ENCODE measurements at regions not wholly inside any gene's neighbourhood (a gene's known extent, or its start where the extent isn't known, plus 50 kb on each side); places are given as distances from the start of the nearest gene placed in this dataset.
A peak's percentile ranks its signal among the peaks of the same experiment; 100 is the strongest.

GRCh38 chr13:30359991-30360390 is 52.6 kb upstream of the KATNAL1 start:
- no peak for DNase-seq

GRCh38 chr13:30360586-30360985 is 53.2 kb upstream of the KATNAL1 start:
- DNase-seq: no peak

GRCh38 chr13:30362005-30362788 is 54.8 kb upstream of the KATNAL1 start:
- DNase-seq: no peak

GRCh38 chr13:30362869-30363268 is 55.5 kb upstream of the KATNAL1 start:
- DNase-seq: no peak

- DNase-seq: no peak
Observed at GRCh38 chr13:30363725-30364124, 56.4 kb upstream of the KATNAL1 start.

- DNase-seq: peak; percentile 16
Observed at GRCh38 chr13:30364133-30364532, 56.8 kb upstream of the KATNAL1 start.

- peak; percentile 59 for DNase-seq
Observed at GRCh38 chr13:30364876-30365275, 57.4 kb upstream of the UBE2L5 start.

GRCh38 chr13:30366088-30366487 is 56.2 kb upstream of the UBE2L5 start:
- DNase-seq: no peak

GRCh38 chr13:30367296-30367695 is 55.0 kb upstream of the UBE2L5 start:
- DNase-seq: no peak

GRCh38 chr13:30370146-30370545 is 52.1 kb upstream of the UBE2L5 start:
- no peak for DNase-seq

- DNase-seq: no peak
Observed at GRCh38 chr13:30370916-30371521, 51.3 kb upstream of the UBE2L5 start.

GRCh38 chr13:30371649-30372265 is 50.5 kb upstream of the UBE2L5 start:
- DNase-seq: peak; percentile 73

Data from fibroblast of skin of back (primary cell).